NCI-H2196 (cell line): ENCODE measurements at regions not wholly inside any gene's neighbourhood (a gene's known extent, or its start where the extent isn't known, plus 50 kb on each side); places are given as distances from the start of the nearest gene placed in this dataset.
"Not testable (repeated sequence)": the region's sequence is repeated elsewhere in the genome, so short reads cannot be mapped to it uniquely, and the experiment has no call there.

Source experiments
- DNase-seq: peaks from one replicate; lab custom pipeline; 2025; ENCODE audit not compliant: unreplicated experiment; lab: John Stamatoyannopoulos, UW

- no peak for DNase-seq
These were observed 146.9 kb downstream of the MIAT start for GRCh38 chr22:26804315-26804714.

GRCh38 chr22:26804911-26805539 lies 147.6 kb downstream of the MIAT start:
- no peak for DNase-seq

GRCh38 chr22:26806445-26807175 lies 149.2 kb downstream of the MIAT start:
- no peak for DNase-seq

GRCh38 chr22:26811647-26811992 lies 154.2 kb downstream of the MIAT start:
- no peak for DNase-seq

- no peak for DNase-seq
These were observed 155.3 kb downstream of the MIAT start for GRCh38 chr22:26812731-26813130.

GRCh38 chr22:26816726-26817125 lies 159.3 kb downstream of the MIAT start:
- no peak for DNase-seq

- no peak for DNase-seq
These were observed 160.5 kb downstream of the MIAT start for GRCh38 chr22:26817926-26818325.

- DNase-seq = no peak
These were observed 164.5 kb downstream of the MIAT start for GRCh38 chr22:26821854-26822253.

- DNase-seq = peak; percentile 6
These were observed 164.9 kb downstream of the MIAT start for GRCh38 chr22:26822313-26822712.

GRCh38 chr22:26823966-26824365 lies 166.6 kb downstream of the MIAT start:
- no peak for DNase-seq

- DNase-seq = no peak
These were observed 168.9 kb downstream of the MIAT start for GRCh38 chr22:26825960-26826935.

- no peak for DNase-seq
These were observed 170.2 kb downstream of the MIAT start for GRCh38 chr22:26827611-26828010.

GRCh38 chr22:26828311-26828710 lies 170.9 kb downstream of the MIAT start:
- DNase-seq = no peak

- no peak for DNase-seq
These were observed 173.4 kb downstream of the MIAT start for GRCh38 chr22:26830837-26831236.

- no peak for DNase-seq
These were observed 177.6 kb downstream of the MIAT start for GRCh38 chr22:26835023-26835422.

- peak; percentile 25 for DNase-seq
These were observed 178.6 kb downstream of the MIAT start for GRCh38 chr22:26835929-26836528.

GRCh38 chr22:26837784-26838470 lies 180.5 kb downstream of the MIAT start:
- no peak for DNase-seq

GRCh38 chr22:26838471-26838825 lies 181.1 kb downstream of the MIAT start:
- DNase-seq = no peak

- DNase-seq = no peak
These were observed 181.8 kb downstream of the MIAT start for GRCh38 chr22:26839216-26839615.

- not testable (repeated sequence) for DNase-seq
These were observed 183.4 kb downstream of the MIAT start for GRCh38 chr22:26840770-26841169.

GRCh38 chr22:26842103-26842502 lies 184.7 kb downstream of the MIAT start:
- no peak for DNase-seq
